HG03108 (cell line): ENCODE measurements at regions not wholly inside any gene's neighbourhood (a gene's known extent, or its start where the extent isn't known, plus 50 kb on each side); places are given as distances from the start of the nearest gene placed in this dataset.
"Not testable (repeated sequence)": the region's sequence is repeated elsewhere in the genome, so short reads cannot be mapped to it uniquely, and the experiment has no call there.

Experiments
- ATAC-seq: cut with Tn5 transposase; IDR thresholded peaks from one replicate; pipeline ENCODE4 v1.9.1; 2021; ENCODE audit warnings: moderate library complexity; ENCODE audit not compliant: unreplicated experiment

DNA sequence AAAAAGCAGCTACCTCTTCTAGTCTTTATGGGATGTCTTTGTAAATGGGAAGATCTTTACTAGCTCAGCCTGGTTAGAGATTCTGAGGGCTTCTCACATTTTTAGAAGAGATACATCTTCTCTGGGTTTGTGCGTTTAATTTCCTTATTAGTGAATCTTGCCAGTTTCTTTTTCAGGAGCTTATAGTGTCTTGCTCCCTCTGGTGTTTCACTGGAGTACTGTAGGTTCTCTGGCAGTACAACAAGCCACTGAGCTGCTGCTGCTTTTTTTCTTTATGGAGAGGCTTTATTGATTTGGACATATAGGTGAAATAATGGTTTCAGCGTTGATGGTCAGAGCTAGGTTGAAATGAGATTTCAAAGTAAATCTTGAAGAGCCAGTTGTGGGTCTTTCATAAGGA is 82.9 kb downstream of the LAS1L start:
- ATAC-seq, result peak; percentile 54

DNA sequence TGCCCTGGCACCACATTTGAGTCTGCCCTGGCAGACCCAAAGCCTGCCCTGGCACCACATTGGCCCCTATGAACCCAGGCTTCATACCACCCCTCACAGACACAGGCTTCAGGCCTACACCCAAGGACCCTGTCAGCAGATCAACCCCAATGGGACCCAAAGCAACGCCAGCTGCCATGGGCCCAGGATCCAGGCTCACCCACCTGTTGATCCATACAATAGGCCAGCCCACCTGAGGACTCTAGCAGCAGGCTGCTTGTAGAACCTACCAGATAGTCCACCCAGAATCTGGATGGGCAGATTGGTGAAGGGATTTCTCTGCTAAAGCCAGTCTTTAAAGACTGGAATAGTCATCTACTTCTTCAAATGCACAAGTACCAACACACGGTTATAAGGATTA is 114.4 kb downstream of the LAS1L start:
- no peak for ATAC-seq

DNA sequence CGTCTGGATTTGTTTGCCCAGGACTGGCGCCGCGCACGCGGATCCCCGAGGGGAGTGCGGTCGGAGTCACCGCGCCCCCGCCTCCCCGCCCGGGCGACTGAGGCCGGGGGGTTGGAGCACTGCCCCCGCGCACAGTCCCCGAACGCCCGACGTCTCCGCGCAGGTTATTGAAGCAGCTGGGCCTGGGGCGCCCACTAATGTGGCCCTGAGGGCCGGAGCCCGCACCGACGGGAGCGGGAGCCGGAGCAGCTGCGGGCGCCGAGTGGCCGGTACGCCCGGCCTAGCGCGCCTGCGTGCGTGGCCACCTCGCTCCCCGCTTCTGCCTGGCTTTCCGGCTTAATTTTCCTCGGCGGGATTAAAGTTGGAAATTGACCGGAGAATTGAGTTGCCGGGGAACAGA is 126.9 kb downstream of the LAS1L start:
- not testable (repeated sequence) for ATAC-seq

DNA sequence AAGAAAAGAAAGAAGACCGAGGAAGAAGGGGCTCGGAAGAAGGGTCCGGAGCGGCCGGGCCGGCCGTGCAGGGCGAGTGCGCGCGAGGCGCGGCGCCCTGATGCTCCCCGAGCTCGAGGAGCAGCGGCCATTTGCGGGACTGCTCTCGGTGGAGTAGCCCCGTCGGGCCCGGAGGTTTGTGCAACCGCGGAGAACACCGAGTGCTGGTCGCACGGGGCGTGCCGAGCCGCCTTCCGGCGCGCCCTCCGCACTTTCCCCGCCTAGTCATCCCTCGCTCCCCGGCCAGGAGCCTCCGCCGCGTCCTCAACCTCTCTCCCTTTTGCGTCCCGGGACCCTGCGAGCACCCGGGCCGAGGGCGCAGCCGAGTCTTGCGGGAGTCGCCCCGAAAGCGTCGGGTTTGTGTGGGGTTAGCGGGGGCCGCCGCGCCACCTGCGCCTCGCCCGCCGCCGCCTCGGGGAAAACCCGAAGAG is 127.4 kb downstream of the LAS1L start:
- no peak for ATAC-seq

DNA sequence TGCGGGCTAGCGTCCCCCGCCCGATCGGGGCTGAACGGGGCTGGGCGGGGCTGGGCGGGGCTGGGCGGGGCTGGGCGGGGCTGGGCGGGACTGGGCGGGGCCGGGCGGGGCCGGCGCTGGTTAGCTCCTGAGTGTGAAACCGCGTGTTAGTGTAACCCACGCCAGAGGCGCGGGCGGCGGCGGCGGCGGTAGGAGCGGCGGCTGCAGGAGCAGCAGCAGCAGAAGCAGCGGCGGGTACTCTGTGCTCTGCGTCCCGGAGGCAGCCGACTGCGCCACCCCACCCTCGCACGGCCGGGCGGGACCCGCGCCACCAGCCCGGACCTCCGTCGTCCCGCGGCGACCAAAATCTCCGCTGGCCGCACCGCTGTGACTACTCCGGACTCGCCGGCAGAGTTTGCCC is 128.1 kb downstream of the LAS1L start:
- no peak for ATAC-seq

DNA sequence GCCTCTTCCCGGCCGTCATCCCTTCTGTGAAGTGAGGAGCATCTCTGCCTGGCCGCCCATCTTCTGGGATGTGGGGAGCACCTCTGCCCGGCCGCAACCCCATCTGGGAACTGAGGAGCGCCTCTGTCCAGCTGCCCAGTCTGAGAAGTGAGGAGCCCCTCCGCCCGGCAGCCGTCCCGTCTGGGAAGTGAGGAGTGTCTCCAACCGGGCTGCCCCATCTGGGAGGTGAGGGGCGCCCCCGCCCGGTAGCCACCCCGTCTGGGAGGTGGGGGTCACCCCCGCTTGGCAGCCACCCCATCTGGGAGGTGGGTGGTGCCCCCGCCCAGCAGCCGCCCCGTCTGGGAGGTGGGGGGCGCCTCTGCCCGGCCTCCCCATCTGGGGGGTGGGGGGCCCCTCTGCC is 142.3 kb downstream of the LAS1L start:
- no peak for ATAC-seq

DNA sequence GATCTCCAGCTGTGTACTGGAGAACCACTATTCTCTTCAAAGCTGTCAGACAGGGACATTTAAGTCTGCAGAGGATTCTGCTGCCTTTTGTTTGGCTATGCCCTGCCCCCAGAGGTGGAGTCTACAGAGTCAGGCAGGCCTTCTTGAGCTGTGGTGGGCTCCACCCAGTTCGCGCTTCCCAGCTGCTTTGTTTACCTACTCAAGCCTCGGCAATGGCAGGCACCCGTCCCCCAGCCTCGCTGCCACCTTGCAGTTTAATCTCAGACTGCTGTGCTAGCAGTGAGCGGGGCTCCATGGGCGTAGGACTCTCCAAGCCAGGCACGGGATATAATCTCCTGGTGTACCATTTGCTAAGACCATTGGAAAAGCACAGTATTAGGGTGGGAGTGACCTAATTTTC is 145.5 kb downstream of the LAS1L start:
- not testable (repeated sequence) for ATAC-seq
